NCI-H446 treated with DMSO at 0.1 percent for 48 hours (cell line): ENCODE measurements at regions not wholly inside any gene's neighbourhood (a gene's known extent, or its start where the extent isn't known, plus 50 kb on each side); places are given as distances from the start of the nearest gene placed in this dataset.
"Not testable (repeated sequence)": the region's sequence is repeated elsewhere in the genome, so short reads cannot be mapped to it uniquely, and the experiment has no call there.

ENCODE experiments used
- DNase-seq: peaks from one replicate; lab custom pipeline; 2025; lab: John Stamatoyannopoulos, UW

- no peak for DNase-seq
These were observed 562.0 kb downstream of the SMARCA1 start for GRCh38 chrX:128961290-128961689.

DNA sequence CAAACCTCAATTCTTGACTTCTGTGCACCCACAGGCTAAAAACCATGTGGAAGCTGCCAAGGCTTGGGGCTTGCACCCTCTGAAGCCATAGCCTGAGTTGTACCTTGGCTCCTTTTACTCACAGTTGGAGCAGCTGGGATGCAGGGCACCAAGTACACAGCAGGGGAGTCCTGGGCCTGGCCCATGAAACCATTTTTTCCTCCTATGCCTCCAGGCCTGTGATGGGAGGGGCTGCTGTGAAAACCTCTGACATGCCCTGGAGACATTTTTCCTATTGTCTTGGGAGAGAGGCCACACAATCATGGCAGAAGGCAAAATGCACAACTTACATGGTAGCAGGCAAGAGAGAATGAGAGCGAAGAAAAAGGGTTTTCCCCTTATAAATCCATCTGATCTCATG, 568.6 kb downstream of the SMARCA1 start:
- not testable (repeated sequence) for DNase-seq

GRCh38 chrX:128931071-128931470, 592.2 kb downstream of the SMARCA1 start:
- DNase-seq, result no peak

GRCh38 chrX:128929271-128930057, 593.8 kb downstream of the SMARCA1 start:
- no peak for DNase-seq

DNA sequence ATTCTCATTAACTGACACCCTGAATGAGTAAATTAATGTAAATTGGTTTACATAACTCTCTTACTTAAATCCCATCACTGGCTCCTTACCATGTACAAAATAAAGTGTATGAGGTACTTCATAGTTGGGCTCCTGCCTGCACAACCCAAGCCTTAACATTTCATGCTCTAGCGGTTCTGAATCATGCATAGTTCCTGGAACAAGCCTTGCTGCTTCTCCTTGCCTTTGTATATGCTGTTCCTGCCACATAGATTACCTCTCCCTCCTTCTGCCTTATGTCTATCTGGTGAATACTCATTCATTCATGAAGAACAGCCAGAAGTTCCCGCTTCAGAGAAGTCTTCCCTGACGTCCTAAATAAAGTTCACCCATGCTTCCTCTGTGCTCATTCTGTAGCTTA, 594.7 kb downstream of the SMARCA1 start:
- DNase-seq, result peak; percentile 7

DNA sequence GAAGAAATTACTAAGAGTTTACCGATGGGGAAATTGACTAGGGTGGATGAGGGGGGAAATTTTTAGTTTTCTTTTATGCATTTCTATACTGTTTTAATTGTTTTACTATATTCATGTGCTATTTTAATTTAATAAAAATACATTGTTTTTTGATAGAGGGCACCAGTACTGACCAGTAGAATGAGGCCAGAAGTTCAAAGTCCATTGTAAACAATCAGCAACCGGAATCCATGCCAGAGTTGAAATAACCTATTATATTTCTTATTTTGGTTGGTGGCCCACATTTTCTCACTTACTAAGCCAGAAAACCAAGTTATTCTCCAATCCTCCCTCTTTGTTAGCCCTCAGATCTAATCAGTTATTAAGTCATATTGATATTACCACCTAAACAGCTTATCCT, 595.9 kb downstream of the SMARCA1 start:
- no peak for DNase-seq

DNA sequence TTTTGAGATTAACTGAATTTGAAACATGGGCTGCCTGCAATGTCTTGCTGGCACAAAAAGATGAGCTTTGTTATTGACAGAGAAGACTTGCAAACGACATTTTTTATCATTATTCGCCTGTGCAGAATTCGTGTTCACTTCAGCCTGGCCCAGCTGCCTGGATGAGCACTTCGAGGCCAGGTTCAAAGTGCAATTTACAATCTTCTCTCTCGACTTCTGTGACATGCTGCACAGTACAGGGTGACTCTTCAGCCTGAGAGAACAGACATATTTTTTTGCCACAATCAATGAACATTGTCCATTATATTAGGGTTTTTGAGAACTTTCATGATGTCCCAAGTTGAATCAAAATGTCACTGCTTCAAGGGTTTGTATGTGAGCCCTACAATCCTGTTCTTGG, 616.5 kb downstream of the SMARCA1 start:
- DNase-seq, result no peak

- no peak for DNase-seq
These were observed 622.3 kb downstream of the SMARCA1 start for GRCh38 chrX:128901018-128901417.

DNA sequence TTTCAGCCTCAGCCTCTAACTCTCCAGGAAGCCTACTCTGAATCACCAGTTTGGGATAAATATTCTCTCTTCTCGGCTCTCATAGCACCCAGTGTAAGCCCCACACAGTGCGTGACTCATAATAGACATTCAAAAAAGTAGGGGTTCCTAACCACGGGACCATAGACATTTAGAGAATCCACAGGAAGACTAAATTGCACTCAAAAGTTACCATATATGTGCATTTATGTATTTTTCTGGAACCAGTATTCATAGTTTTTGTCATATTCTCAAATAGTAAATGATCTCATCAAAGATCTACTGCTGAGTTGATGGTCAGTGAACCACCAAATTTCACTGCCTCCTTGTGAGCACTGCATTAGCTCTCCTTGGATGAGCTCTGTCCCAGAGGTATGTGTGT, 625.7 kb downstream of the SMARCA1 start:
- DNase-seq, result no peak

DNA sequence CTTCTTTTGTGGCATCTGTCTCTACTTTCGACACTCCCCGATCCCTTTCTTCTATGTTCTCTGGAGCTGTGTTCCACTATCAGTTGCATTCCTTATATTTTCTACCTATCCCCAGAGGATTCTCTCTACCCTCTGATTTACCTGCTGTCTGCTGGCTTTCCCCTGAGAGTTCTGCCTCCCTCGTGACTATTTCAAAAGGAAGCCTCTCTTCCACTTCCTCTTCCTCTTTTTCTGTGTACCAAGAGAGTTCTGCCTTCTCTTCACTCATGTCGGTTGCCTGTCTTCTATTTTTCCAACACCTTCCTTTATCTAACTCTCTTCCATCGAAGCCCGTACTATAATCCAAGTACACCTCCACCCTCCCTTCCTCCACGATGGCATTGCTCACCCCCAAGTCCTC, 631.7 kb downstream of the SMARCA1 start:
- DNase-seq, result no peak

GRCh38 chrX:128884430-128884829, 638.9 kb downstream of the SMARCA1 start:
- no peak for DNase-seq

- DNase-seq, result no peak
These were observed 639.6 kb downstream of the SMARCA1 start for GRCh38 chrX:128883650-128884049.

DNA sequence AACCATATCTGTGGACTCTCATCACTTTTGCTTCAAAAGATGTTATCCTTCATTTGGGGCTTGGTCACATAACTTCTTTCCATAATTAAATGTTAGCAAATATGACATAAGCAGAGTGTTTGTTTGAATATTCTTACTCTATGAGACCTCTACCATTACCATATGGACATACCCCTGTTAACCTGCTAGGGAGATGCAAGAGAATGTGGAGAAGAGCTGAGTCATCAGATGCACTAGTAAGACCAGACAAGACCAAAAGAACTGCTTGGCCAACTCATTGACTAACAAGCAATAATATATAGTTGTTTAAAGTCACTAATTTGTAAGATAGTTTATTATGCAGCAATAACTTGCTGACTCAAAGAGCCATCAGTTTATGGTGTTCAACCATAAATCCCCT, 652.9 kb downstream of the SMARCA1 start:
- DNase-seq, result no peak

- no peak for DNase-seq
These were observed 660.7 kb downstream of the SMARCA1 start for GRCh38 chrX:128862557-128862956.

- DNase-seq, result no peak
These were observed 674.9 kb downstream of the SMARCA1 start for GRCh38 chrX:128848374-128848773.

DNA sequence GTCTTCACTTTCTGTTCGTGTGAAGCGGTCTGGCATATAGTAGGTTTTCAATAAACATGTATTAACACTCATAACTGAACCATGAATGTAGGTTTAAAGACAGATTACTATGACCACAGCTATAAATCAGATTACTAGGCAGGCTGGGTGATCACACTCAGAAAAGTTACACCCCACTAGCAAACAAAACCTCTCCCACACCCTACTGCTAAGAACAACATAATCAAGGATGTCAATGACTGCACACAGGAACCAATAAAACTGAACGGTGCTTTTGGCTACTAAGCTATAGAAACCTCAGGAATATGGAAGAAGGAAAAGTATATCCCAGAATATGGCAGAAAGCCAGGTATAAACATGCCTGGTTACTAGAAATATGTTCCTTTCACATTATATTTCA, 676.9 kb downstream of the SMARCA1 start:
- no peak for DNase-seq

DNA sequence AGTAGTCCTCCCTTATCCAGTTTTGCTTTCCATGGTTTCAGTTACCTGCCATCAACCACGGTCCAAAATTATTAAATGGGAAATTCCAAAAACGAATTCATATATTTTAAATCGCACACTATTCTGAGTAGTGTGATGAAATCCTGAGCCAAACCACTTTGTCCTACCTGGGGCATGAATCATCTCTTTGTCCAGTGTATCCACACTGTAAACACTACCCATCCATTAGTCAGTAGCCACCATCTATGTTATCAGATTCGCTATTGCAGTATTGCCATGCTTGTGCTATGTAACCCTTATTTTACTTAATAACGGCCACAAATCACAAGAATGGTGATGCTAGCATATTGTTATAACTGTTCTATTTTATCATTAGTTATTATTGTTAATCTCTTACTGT, 704.6 kb downstream of the SMARCA1 start:
- no peak for DNase-seq

DNA sequence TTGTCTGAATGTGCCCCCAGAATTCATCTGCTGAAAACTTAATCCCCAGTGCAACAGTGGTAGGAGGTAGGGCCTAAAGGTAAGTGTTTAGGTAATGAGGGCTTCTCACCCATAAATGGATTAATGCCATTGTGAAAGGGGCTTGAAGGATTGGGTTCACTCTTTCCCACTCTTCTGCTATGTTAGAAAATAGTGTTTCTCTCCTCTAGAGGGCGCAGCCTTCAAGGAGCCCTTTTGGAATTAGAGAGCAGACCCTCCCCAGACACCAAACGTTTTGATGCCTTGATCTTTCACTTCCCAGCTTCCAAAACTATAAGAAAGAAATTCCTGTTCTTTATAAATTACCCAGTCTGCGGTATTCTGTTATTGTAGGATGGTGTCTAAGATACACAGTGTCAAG, 706.4 kb downstream of the SMARCA1 start:
- DNase-seq, result no peak

- no peak for DNase-seq
These were observed 715.9 kb downstream of the SMARCA1 start for GRCh38 chrX:128807367-128807766.

- DNase-seq, result no peak
These were observed 718.1 kb downstream of the SMARCA1 start for GRCh38 chrX:128805236-128805635.

DNA sequence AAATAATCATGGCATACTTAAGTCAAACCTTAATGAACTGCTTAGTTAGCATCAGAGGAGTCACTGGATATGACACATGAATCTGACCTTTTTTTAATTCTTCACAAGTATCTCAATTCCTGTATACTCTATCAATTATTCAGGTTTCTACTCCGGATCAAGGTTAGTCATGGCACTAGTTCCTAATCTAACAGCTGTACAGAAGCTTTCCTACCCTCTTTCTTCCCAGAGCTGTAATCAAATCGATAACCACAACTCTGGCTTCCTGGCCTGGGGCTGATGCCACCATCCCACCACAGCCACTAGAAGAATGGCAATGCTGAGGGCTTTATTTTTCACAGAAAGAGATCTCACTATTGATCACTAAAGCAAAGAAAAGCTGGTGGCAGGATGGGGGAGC, 718.5 kb downstream of the SMARCA1 start:
- no peak for DNase-seq

- DNase-seq, result no peak
These were observed 723.2 kb downstream of the SMARCA1 start for GRCh38 chrX:128800138-128800537.

DNA sequence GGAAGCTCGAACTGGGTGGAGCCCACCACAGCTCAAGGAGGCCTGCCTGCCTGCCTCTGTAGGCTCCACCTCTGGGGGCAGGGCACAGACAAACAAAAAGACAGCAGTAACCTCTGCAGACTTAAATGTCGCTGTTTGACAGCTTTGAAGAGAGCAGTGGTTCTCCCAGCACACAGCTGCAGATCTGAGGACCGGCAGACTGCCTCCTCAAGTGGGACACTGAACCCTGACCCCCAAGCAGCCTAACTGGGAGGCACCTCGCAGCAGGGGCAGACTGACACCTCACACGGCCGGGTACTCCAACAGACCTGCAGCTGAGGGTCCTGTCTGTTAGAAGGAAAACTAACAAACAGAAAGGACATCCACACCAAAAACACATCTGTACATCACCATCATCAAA, 730.9 kb upstream of the ACTRT1 start:
- DNase-seq, result not testable (repeated sequence)

DNA sequence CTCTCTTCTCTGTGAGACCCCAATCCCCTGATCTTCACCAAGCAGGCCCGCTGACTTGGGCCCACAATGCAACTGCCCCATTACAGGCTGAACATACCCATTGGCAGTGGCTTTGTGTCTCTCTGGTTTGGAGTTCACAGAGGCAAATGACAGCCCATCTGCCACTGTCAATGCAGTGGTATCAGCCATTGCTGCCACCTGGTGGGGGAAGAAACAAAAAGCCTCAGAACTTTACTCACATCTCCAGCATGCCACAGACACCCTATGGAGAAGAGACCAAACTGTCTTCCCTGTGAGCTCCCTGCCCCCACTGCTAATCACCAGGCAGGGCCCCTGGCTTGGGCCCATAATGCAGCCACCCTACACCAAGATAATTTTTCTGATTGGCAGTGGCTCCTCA, 729.3 kb upstream of the ACTRT1 start:
- no peak for DNase-seq
